GM23338 (cell line): ENCODE measurements at regions not wholly inside any gene's neighbourhood (a gene's known extent, or its start where the extent isn't known, plus 50 kb on each side); places are given as distances from the start of the nearest gene placed in this dataset.

ENCODE experiments used
- CREB1 ChIP-seq: fragments of 250-450 bp; sonication (Bioruptor Pico); IDR thresholded peaks from 2 replicates; pipeline ENCODE4 v1.5.0; 2020; ENCODE audit warnings: low read depth, mild to moderate bottlenecking, moderate library complexity
- CTCF ChIP-seq, 2 experiments: fragments of 200-600 bp in 1 of 2; sonication (generic) in 1 of 2; conservative IDR thresholded peaks; 2 replicates each; pipeline versions ENCODE4 v1.5.1 to v1.6.1; 2016 to 2017; ENCODE audit warnings: antibody characterized with exemption in 2 of 2, low read depth in 2 of 2, mild to moderate bottlenecking in 2 of 2, moderate library complexity in 1 of 2
- EZH2 ChIP-seq: fragments of 200-600 bp; sonication (generic); IDR thresholded peaks from one replicate; pipeline ENCODE4 v1.8.0; 2017; ENCODE audit warnings: antibody characterized with exemption, mild to moderate bottlenecking, low read depth; ENCODE audit not compliant: unreplicated experiment
- EZH2phosphoT487 ChIP-seq: fragments of 200-600 bp; sonication (generic); IDR thresholded peaks from one replicate; pipeline ENCODE4 v1.8.1; 2018; ENCODE audit warnings: antibody characterized with exemption; ENCODE audit not compliant: unreplicated experiment
- JUNB ChIP-seq: IDR thresholded peaks from one replicate; pipeline ENCODE4 v1.6.1; 2016; ENCODE audit warnings: antibody characterized with exemption; ENCODE audit not compliant: unreplicated experiment
- NANOG ChIP-seq: IDR thresholded peaks from 2 replicates; pipeline ENCODE4 v1.6.1; 2016; ENCODE audit warnings: antibody characterized with exemption, borderline replicate concordance
- POLR2AphosphoS5 ChIP-seq: IDR thresholded peaks from 2 replicates; pipeline ENCODE4 v1.6.1; 2016; ENCODE audit warnings: antibody characterized with exemption, low read depth
- REST ChIP-seq: IDR thresholded peaks from one replicate; pipeline ENCODE4 v1.6.1; 2018; ENCODE audit warnings: antibody characterized with exemption; ENCODE audit not compliant: unreplicated experiment
- STAT1 ChIP-seq: IDR thresholded peaks from one replicate; pipeline ENCODE4 v1.6.1; 2016; ENCODE audit warnings: antibody characterized with exemption; ENCODE audit not compliant: unreplicated experiment
- ZNF114 ChIP-seq: fragments of 250-450 bp; sonication (Bioruptor Pico); IDR thresholded peaks from 2 replicates; pipeline ENCODE4 v1.5.0; 2020; ENCODE audit warnings: mild to moderate bottlenecking, moderate library complexity
- ZNF331 ChIP-seq: fragments of 250-450 bp; sonication (Bioruptor Pico); IDR thresholded peaks from 2 replicates; pipeline ENCODE4 v1.5.0; 2020; ENCODE audit warnings: low read depth, mild to moderate bottlenecking, moderate library complexity
- ZNF462 ChIP-seq: fragments of 250-450 bp; sonication (Bioruptor Pico); IDR thresholded peaks from 2 replicates; pipeline ENCODE4 v1.5.0; 2020; ENCODE audit warnings: mild to moderate bottlenecking, moderate library complexity
- TF ChIP-seq, protein P1 (sequence below): IDR thresholded peaks from 2 replicates; pipeline ENCODE4 v1.6.1; 2016; ENCODE audit warnings: antibody characterized with exemption

GRCh38 chr12:105949391-105949790 lies 189.4 kb downstream of the NUAK1 start:
- TF ChIP-seq CTCF (conservative IDR thresholded peaks at IDR 0.05; ENCODE audit: low read depth in 2 of 2) (no peak), POLR2AphosphoS5 (no peak), REST (no peak), STAT1 (no peak), EZH2phosphoT487 (no peak), EZH2 (no peak), JUNB (no peak), ZNF331 (CRISPR knock-in tag) (no peak), CREB1 (CRISPR knock-in tag) (no peak), ZNF114 (no peak), NANOG (no peak), ZNF462 (no peak)
- TF ChIP-seq, protein P1, sequence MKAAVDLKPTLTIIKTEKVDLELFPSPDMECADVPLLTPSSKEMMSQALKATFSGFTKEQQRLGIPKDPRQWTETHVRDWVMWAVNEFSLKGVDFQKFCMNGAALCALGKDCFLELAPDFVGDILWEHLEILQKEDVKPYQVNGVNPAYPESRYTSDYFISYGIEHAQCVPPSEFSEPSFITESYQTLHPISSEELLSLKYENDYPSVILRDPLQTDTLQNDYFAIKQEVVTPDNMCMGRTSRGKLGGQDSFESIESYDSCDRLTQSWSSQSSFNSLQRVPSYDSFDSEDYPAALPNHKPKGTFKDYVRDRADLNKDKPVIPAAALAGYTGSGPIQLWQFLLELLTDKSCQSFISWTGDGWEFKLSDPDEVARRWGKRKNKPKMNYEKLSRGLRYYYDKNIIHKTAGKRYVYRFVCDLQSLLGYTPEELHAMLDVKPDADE, result no peak
